Astrocyte (in vitro differentiated cells and primary cell): ENCODE measurements at regions not wholly inside any gene's neighbourhood (a gene's known extent, or its start where the extent isn't known, plus 50 kb on each side); places are given as distances from the start of the nearest gene placed in this dataset.

Source experiments
- CTCF ChIP-seq: IDR thresholded peaks from 2 replicates; pipeline ENCODE4 v1.5.1; 2011; ENCODE audit warnings: low read depth, mild to moderate bottlenecking, inconsistent platforms, low read length, moderate library complexity; ENCODE audit not compliant: insufficient read depth
- EZH2 ChIP-seq: IDR thresholded peaks from 2 replicates; pipeline ENCODE4 v1.6.1; 2012; ENCODE audit warnings: mild to moderate bottlenecking, low read length, inconsistent platforms; ENCODE audit not compliant: insufficient read depth

GRCh38 chr4:110989125-110989524 is 366.2 kb upstream of the PITX2 start:
- TF ChIP-seq CTCF (no peak), EZH2 (no peak)
